Gastrocnemius medialis (tissue), 4 donors: ENCODE measurements at regions not wholly inside any gene's neighbourhood (a gene's known extent, or its start where the extent isn't known, plus 50 kb on each side); places are given as distances from the start of the nearest gene placed in this dataset.

ENCODE experiments used
- POLR2A ChIP-seq, 2 donors: fragments of 450-650 bp; IDR thresholded peaks; one replicate each; pipeline ENCODE4 v1.6.1; 2017; ENCODE audit warnings: antibody characterized with exemption in 2 of 2, mild to moderate bottlenecking in 2 of 2, moderate library complexity in 2 of 2
- TF ChIP-seq, protein P1 (sequence below), 5 experiments: fragments of 450-650 bp in 3 of 5; fragments of 200-600 bp in 2 of 5; sonication (generic) in 2 of 5; IDR thresholded peaks in 4 of 5; conservative IDR thresholded peaks in 1 of 5; 1 replicate in 4 of 5; 2 replicates in 1 of 5; pipeline ENCODE4 v1.5.1; 2016 to 2019; ENCODE audit warnings: antibody characterized with exemption in 5 of 5, mild to moderate bottlenecking in 3 of 5, moderate library complexity in 3 of 5

- no peak for TF ChIP-seq POLR2A (IDR thresholded peaks at IDR 0.05)
- TF ChIP-seq, protein P1, sequence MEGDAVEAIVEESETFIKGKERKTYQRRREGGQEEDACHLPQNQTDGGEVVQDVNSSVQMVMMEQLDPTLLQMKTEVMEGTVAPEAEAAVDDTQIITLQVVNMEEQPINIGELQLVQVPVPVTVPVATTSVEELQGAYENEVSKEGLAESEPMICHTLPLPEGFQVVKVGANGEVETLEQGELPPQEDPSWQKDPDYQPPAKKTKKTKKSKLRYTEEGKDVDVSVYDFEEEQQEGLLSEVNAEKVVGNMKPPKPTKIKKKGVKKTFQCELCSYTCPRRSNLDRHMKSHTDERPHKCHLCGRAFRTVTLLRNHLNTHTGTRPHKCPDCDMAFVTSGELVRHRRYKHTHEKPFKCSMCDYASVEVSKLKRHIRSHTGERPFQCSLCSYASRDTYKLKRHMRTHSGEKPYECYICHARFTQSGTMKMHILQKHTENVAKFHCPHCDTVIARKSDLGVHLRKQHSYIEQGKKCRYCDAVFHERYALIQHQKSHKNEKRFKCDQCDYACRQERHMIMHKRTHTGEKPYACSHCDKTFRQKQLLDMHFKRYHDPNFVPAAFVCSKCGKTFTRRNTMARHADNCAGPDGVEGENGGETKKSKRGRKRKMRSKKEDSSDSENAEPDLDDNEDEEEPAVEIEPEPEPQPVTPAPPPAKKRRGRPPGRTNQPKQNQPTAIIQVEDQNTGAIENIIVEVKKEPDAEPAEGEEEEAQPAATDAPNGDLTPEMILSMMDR (IDR thresholded peaks at IDR 0.05 in 4 of 5, conservative IDR thresholded peaks at IDR 0.05 in 1 of 5), result no peak
Observed at GRCh38 chr6:151757506-151757955, 50.0 kb upstream of the ESR1 start.
